Activated T-cell treated with anti-CD3 and anti-CD28 coated beads, Interleukin-2, amount 50 U/mL, for 48 hours (primary cell): ENCODE measurements at regions not wholly inside any gene's neighbourhood (a gene's known extent, or its start where the extent isn't known, plus 50 kb on each side); places are given as distances from the start of the nearest gene placed in this dataset.
"Not testable (repeated sequence)": the region's sequence is repeated elsewhere in the genome, so short reads cannot be mapped to it uniquely, and the experiment has no call there.

Experiments used
- DNase-seq, 2 experiments: peaks; one replicate each; pipeline ENCODE4 v3.0.0-alpha.2; 2020

GRCh38 chr5:61215996-61216395, 53.7 kb upstream of the SMIM15 start:
- no peak for DNase-seq

DNA sequence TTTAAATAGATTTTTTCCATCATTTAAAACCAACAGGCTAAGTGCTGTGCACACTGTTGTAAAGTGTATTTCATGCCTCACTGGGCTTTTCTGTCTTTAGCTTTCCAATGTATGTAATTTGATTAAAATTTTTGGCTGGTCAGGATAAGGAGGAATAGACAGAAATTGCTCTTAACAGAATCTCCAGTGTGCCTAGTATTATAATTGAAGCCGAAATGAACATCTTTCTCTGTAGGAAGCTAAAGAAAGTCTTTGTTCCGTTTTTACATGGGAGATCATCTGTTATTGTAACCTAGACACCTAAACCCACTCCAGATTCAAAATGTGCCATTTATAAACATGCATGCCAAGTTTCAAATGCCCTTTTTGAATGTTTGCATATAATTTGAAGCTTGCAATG, 54.5 kb upstream of the SMIM15 start:
- no peak for DNase-seq

DNA sequence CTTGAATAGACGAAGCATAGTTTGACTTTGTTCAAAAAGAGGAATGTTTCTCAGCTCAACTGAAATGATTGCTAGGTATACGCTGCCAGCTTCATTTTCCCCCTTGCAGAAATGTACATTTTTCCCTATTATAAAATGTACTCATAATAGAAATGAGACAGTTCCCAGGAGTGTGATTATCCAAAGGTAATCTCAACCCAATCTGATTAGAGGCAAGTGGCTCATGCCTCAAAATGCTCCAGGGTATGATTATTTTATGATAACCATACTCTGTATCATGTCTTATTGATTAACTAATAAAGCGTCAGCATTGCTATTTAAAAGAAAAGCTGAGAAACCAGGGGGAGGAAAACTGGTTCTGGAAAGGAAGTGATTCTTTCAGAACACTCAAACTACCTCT, 54.9 kb upstream of the SMIM15 start:
- DNase-seq, result no peak

GRCh38 chr5:61228229-61228628, 66.0 kb upstream of the SMIM15 start:
- no peak for DNase-seq

- DNase-seq, result peak; percentile 20 to 21
Measured at GRCh38 chr5:61228691-61229280, 66.5 kb upstream of the SMIM15 start.

GRCh38 chr5:61229416-61229815, 67.1 kb upstream of the SMIM15 start:
- DNase-seq, result no peak

DNA sequence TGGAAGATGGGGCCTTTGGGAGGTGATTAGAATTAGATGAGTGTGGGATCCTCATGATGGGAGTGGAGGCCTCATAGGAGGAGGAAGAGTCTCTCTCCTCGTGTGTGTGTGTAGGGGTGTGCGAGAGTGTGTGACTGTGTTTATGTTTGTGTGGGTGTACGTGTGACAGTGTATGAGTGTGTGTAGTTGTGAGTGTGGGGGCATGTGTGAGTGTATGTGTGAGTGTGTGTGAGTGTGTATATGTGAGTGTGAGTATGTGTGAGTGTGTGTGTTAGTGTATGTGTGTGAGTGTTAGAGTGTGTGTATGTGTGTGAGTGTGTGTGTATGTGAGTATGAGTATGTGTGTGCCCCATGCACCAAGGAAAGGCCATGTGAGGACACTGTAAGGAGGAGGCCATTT, 68.2 kb upstream of the SMIM15 start:
- DNase-seq, result no peak

- DNase-seq, result no peak
Measured at GRCh38 chr5:61231813-61232212, 69.5 kb upstream of the SMIM15 start.

DNA sequence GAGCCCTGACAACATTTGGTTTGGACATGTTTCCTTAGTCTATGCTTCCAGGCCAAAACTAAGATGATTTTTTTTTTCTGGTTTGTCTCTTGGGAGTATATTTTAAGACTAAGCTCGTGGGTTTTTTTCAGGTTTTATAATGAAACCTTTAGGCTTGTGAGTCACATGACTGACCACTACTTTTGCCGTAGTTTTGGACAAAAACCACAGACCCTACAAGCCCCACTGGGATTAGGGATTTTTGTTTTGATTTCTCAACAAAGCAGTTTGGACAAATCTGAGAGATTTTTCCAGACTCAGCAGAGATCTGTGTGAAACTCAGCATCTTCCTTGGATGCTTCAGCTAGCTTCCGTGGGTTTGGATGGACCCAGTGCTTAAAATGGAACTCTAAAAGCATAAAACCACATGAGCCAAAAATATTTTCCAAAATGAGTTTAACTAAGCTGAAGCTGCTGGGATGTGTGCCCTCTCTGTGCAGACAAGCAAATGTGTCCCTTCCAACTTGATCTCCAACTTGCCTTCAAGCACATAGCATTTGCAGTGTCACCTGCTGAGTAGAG, 70.3 kb upstream of the SMIM15 start:
- no peak for DNase-seq

DNA sequence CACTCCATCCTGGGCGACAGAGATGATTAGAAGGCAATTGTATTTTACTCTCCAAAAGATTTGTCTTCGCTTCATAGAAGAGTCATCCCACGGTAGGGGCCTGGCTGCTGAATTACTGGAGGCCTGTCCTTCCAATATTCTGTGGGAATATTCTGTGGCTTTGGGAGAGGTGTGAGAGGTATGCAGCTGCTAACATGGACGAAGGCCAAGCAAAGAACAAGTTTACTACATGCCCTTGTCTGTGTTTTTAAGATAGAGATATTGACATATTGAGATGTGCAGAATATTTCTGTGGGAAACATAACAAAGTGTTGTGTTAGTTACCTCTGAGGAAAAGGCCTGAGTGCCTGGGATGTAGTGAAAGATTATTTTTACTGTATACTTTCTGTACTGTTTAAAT, 71.8 kb upstream of the SMIM15 start:
- DNase-seq, result no peak

GRCh38 chr5:61236715-61237114, 74.4 kb upstream of the SMIM15 start:
- DNase-seq, result not testable (repeated sequence)

DNA sequence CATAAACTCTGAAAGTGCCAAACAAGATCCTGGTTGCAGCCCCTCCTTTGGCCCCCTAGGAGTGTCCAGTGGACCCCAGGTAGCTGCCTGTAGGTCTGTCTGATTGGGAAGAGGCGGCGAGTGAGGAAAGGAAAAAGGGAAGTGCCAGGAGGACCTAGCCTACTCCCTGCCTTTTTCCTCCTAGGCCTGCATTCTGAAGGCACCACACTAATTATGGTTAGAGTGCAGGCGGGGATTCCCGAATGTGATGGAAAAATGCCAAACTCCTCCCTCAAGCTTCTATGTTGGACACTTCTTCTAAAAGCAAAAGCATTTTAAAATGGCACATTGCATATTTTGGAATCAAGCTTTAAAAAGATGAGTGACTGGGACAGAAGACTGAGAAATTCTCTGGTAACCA, 83.2 kb upstream of the SMIM15 start:
- no peak for DNase-seq

- no peak for DNase-seq
Measured at GRCh38 chr5:61245936-61246335, 83.7 kb upstream of the SMIM15 start.

DNA sequence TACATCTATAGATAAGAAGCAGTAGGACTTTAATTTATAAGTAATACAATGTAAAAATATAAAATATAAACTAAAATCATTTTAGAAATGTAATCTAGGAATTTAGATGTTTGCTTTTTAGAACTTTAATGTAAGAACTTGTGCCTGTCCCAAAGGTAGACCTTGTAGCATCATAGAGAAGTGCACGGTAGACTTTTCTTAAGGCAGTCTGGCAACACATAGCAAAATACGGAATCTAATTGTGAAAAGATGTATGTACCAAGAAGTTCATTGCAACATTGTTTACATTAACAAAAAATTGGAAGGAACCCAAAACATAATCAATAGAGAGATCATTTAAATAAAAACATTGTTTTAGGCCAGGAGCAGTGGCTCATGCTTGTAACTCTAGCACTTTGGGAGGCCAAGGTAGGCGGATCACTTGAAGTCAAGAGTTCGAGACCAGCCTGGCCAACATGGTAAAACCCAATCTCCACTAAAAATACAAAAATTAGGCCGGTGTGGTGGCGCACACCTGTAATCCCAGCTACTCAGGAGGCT, 84.6 kb upstream of the SMIM15 start:
- DNase-seq, result no peak

DNA sequence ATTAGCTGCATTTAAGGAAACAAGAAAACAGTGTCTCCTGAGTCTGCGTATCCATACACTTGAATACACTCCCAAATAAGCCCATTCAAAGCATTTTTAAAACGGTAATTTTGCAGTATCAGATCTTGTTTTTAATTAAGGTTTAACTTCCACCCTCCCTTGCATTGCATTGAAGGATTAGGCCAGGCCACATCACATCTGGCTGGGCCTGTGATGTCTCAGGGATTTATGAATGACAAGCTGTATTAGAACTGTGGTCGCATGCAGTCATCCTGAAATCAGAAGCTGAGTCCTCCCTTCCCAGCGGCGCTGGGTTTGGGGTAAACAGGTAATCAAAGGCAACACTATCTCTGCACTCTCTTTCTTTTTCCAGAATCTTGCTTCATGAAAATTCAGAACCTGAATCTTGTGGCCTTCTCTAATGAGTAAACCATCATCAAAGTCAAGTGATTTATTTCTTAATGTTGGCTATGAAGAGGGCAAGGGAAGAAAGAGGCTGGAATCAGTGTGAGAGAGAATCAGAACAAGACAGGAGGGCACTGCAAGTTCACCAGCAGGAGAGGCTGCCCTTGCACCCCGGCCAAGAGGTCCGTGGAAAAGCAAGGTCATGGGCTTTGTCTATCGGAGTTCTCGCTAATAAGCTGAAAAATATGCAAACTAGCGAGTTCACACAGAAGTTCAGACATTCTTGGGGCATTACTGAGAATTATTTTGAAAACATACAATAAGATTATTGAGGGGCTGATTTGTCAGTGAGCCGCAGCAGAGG, 80.0 kb upstream of the ZSWIM6 start:
- DNase-seq, result no peak

DNA sequence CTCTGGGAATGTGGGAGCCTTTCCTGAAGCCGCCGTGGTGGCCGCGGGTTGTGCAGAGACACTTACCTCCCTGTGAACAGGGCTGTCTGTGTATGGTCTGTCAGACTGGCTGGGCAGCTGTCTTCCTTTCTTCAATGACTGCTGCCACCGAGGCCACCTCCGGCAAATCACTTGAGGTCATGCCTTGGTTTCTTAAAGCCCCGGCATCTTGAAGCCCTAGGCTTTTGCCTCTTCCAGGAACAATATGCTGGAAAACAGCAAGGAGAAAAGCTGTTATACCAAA, 79.5 kb upstream of the ZSWIM6 start:
- no peak for DNase-seq

DNA sequence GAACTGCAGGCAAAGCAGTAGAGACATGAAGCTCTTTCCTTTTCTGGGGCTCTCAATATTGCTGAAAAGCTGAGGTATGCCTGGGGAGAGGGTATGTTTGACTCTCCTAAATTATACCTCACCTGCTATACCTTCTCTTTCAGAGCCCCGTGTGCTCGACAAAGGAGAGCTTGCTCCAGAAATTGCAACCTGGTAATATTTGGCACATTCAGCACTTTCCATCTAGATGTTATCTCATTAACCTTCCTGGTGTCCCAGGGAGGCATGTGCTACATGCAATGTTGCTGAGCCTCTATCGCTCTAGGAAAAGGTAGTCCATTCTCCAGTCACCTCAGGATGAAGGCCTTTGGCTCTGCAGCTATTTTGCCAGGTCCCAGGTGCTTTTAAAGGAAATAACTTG, 78.5 kb upstream of the ZSWIM6 start:
- DNase-seq, result no peak

- no peak for DNase-seq
Measured at GRCh38 chr5:61254969-61255555, 77.0 kb upstream of the ZSWIM6 start.

- no peak for DNase-seq
Measured at GRCh38 chr5:61256474-61256873, 75.6 kb upstream of the ZSWIM6 start.

DNA sequence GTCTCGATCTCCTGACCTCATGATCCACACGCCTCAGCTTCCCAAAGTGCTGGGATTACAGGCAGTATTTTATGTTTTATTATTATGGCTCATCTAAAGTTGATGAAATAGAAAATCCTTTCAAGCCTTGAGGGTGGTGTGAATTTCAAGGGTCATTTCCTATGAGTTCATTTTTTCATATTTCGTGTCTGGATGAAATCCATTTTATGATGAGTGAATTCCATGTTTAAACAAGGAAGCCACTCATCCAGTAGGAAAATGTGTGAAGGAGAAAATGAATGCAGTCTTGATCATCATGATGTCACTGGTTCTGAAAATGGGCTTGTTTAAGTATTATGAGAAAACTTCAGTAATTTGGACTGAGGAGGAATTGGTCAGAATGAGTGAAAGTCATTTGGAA, 74.6 kb upstream of the ZSWIM6 start:
- no peak for DNase-seq

DNA sequence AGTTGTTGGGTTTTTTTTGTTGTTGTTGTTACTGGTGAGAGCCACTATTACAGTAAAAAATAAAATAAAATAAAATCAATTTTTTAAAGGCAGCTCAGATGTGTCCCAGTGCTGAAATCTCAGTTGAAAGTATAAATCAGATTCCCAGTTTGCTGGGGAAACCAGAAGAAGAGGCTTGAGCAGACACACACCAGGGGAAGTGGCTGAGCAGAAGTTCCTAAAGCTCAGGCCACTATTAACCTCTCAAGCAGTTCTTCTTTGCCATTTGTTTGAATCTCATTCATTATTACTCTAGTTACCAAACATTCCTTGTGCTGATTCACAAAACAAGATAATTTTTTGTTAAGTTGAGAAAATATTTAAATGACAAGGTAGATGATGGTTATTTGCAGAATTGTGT, 70.9 kb upstream of the ZSWIM6 start:
- no peak for DNase-seq

DNA sequence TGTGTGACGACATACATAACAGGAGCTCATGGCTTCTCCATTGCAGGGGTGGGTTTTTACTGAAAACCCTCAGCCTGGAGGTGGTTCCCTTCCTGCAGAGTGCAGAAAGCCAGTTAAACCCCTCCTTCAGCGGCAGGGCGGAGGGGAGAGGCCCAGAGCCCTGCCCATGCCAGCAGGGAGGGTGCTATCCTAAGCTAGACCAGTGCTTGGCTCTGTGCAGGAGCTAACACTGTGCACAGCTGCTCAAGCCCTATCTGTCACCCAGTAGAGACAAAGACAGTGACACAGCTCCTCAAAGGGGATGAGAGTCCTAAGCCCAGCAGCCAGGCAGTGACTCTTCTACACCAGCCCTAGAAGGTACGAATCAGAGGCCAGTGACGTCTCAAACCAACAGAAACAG, 70.0 kb upstream of the ZSWIM6 start:
- no peak for DNase-seq

DNA sequence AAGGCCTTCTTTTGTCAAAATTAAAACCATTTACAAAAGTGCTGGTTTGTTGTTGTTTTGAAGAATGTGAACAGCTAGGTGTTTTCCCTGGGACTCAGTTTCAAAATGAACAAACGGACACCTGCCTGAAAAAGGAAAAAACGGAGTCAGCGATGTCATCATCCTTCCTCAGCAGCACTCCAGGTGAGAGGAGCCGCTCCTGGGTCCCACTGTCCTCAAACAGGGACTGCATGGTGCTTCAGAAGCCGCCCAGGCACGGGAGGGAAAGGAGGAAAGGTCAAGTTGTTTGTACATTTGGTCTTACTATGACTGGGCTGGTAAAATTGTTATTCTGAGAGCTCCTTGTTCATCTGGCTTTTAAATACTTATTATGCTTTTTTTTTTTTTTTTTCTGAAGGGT, 69.0 kb upstream of the ZSWIM6 start:
- no peak for DNase-seq

GRCh38 chr5:61263561-61264272, 68.3 kb upstream of the ZSWIM6 start:
- DNase-seq, result no peak
